Hematopoietic multipotent progenitor cell (in vitro differentiated cells): ENCODE measurements at regions not wholly inside any gene's neighbourhood (a gene's known extent, or its start where the extent isn't known, plus 50 kb on each side); places are given as distances from the start of the nearest gene placed in this dataset.

Source experiments
- DNase-seq, 3 donors: peaks; one replicate each; pipeline ENCODE4 v3.0.0-alpha.2; 2011 to 2015; ENCODE audit warnings: low read depth in 2 of 3, low spot score in 2 of 3

DNA sequence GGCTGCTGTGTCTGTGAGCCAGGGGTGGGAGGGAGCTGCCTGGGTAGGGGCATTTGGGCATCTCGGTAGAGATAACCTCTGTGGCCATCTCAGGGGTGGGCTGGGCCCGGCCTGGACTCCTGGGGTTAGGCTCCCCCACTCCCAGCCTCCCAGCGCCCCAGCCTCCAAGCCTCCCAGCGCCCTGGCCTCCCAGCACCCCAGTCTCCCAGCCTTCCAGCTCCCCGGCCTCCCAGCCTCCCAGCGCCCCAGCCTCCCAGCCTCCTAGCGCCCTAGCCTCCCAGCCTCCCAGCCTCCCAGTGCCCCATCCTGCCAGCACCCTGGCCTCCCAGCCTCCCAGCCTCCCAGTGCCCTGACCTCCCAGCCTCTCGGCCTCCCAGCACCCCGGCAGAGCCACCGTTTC lies 85.1 kb upstream of the TTC34 start:
- DNase-seq, result no peak

DNA sequence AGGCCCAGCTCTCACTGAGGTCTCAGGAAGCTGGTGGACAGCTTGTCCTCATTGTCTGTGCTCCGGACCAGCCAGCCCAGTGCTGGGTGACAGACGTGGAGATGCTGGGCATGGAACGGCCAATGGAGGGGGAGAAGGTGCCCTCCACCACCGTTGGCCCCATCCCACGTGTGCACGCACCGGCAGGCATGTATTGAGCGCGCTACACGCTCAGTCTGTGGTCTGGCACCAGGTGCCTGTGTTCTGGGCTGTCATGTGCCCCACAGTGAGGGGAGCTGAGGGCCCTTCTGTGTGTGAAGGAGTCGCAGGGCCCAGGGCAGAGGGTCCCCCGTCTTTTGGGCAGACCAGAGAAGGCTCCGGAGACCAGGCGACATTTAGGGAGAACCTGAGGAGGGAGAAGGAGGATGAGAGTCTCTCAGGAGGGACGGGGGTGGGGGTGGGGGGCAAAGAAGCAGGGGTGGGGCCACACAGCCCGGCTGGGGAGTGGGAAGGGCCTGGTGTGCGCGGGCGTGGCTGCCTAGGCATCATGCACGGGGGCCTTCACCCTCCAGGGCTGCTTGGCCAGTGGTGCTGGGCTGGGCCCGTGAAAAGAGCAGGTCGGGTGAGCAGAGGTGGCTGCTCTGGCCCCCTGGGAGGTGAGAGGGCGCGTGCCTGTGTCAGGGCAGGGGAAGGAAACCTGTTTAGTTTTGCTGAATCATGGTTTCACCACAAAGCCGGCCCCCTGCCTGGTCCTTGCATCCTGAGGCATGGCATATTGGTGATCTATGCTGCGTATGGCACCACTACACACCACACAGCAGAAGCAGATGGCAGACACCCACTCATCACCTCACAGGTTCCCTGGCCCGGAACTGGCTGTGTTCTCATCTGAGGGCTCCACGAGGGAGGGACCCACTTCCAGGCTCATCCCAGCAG lies 86.7 kb upstream of the TTC34 start:
- DNase-seq, result peak in 2 of 3 donors; percentile 90 to 96

DNA sequence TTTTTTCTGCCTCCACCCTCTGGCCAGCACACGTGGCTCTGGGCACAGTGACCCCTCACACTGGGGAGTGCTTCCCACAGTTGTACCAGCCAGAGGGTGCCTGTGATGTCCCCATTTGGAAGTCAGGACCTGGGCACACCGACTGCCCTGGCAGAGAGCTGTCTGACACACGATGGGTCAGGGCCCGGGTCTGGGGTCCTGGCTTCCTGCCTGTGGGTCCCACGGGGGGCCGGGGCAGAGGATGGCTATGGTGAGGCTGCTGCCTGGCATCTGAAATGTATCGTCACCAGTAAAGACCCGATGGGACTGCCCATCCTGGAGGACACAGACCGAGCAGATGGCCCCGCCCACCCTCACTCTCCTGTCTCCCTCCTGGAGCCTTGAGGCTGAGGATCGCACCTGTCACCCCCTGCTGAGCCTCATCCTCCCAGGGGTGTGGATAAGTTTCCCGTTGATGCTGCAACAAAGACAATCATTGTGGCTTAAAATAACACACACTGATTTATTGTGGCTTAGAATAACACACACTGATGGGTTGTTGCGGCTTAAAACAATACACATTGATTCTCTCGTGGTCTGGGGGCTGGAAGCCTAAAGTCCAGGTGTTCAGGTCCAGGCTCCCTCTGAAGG lies 88.8 kb upstream of the TTC34 start:
- DNase-seq, result no peak

DNA sequence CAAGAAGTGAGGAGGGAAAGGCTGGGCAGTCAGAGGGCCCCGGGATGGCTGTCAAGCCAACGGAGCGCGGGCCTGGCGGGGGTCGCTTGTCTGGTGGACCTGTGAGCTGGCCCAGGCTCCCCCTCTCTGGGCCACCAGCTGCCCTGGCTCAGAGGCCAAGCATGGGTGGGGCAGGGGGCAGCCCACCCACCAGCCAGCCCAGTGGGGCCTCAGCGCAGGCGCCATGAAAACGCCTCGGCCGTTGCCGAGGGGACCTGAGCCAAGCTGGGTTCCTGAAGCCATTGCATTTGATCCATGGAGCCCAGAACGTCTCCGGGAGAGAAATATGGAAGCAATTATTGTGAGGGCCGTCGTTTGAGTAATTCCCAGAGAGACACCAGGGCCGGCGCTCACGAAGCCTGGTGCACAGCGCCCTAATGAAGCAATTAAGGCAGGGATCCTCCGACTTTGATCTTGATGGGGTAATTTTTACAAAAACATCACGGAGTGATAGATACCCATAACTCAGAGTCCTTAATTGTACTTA lies 90.5 kb upstream of the TTC34 start:
- no peak for DNase-seq

DNA sequence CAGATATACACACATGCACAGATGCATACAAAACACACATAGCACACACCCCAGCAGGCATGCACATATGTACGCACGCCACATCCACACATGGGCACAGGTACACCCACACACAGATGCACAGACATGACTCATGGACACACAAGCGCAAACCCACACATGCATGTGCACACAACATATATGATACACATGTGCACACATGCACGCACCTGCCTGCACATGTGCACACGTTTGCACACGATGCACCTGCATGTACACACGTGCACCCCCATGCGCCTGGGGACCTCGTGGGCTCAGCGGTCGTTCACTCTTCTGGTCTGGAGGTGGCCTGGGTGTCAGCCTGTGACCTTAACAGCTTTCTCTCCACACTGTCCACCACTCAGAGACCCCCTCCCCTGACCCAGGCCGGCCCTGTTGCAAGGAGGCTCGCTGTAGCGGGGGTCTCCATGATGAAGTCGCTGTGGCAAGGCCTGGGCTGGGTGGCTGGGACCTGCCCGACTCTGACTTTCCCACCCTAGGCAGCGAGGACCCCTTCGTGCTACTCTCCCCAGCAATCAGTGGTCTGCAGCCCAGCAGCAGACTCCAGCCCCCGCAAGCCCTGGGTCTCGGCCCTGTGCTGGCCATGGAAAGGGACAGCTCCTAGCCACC lies 92.1 kb upstream of the TTC34 start:
- DNase-seq, result no peak

DNA sequence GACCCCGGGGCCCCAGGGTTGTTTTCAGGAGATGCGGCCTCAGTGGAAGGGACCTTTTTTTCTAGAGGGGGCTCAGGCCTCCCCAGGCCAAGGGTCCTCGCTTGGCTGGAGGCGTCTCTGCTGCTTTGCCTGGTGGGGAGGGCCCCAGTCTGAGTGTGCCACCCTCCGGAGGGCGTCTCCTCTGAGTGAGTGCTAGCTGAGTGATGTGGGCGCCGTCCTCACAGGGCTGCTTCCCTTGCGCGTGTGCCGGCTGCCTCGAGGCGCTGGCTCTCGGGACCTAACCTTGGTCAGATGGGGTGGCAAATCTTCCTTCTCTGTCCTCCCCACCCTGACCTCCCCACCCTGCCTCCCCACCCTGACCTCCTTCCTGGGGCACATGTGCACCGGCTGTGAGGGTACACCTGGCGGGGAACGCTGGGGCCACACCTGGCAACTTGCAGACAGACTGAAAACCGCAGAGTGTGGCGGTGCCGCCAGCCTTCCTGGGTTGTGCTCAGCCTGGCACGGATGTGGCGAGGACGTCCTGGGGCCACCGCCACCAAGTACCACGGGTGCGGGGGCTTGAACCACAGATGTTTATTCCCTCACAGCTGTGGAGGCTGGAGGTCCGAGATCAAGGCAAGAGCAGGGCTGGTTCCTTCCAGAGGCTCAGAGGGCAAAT lies 93.0 kb upstream of the TTC34 start:
- DNase-seq, result peak in 2 of 3 donors; percentile 14 to 28

DNA sequence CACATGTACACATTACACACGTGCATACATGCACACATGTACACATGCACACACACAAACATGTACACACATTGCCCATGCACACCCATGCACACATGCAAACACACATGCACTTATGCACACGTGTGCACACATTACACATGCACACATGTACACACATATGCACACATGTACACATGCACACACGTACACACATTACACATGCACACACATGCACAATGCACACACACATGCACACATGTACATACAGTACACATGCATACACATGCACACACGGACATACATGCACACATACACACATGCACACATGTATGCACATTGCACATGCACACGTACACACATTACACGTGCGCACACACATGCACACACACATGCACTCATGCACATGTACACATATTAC lies 95.3 kb upstream of the TTC34 start:
- no peak for DNase-seq

DNA sequence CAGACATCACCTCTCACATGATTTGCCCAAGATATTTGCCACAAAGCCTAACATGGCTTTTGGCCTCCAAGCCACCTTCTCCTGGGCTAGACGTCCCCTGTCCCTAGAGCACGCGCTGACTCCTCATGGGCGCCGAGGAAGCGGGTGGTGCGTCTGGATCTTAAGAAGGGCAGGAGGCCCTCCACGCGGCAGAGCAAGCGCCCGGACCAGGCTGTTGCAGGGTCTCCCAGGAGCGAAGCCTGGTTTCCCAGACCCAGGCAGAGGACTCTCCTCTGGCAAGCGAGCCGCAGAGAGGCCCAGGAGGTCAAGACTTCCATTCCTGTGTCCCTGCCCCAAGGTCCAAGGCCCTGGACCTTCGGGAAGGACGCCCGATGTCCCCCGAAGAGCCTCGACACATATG lies 101.7 kb upstream of the TTC34 start:
- no peak for DNase-seq

DNA sequence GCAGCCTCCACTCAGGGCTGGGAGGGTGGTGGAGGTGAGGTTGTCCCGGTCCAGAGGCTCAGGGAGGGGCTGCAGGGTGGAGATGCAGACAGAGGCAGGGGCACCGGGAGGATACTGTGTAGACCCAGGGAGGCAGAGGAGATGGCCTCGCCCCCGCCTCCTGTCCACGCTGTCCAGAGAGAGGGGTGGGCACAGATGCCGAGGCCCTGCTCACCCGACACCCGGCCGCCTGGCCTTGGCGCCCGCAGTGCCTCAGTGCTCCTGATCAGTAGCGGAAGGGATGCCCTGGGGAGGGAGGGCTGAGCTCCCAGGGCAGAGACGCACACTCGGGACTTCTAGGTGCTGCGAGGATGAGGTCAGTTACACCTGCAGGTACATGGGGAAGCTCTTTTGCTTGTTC lies 102.7 kb upstream of the TTC34 start:
- DNase-seq, result no peak

DNA sequence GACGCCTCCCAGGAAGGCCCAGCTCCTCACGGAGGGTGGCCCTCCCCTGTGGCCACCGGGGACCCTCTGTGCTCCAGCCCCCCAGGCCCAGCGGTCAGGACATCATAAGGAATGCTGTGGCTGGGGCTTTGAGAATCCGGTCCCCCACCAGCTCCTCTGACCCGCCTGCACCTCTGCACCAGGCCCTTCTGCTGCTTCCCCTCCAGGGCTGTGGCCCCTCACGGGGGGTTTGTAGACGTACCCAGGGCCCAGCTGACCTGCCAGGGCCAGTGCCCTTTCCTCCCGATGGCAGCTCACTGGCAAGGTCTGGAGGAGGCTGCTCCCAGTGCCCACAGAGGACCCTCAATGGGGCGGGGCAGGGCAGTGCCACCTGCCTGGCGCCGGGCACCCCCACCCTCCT lies 103.9 kb upstream of the TTC34 start:
- DNase-seq, result no peak

DNA sequence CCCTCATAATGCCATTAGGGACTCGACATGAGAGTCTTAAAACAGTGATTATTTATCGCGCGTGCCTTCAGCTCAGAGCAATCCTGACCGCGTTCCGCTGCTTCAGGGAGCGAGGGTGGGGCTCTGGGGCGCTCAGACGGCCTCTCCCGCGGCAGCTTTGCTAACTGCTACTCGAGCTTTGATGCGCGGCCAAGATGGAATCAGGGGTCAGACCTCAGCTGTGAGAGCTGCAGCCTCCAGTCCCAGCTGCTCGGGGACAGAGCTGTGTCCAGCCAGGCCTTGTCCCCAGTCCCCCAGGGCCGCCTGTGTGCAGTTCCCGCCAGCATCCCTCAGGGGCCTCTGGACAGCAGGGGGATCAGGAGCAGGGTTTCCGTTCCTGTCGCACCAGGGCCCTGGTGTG lies 104.6 kb upstream of the TTC34 start:
- no peak for DNase-seq

DNA sequence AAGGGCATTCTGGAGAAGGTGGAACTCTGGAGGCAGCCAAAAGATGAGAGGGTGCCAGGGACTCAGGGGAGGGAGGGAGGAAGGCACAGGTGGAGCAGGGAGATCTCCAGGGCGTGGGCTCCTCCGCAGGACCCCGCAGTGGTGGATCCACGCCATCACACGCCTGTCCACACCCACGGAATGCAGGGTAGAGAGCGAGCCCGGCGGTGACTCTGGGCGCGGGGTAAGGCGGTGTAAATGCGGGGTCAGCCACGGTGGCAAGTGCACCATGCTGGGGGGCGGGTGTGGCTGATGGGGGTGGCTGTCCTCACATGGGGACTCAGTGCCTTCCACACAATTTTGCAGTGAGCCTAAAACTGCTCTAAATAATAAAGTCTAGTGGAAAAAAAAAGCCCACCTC lies 105.1 kb upstream of the TTC34 start:
- DNase-seq, result no peak

DNA sequence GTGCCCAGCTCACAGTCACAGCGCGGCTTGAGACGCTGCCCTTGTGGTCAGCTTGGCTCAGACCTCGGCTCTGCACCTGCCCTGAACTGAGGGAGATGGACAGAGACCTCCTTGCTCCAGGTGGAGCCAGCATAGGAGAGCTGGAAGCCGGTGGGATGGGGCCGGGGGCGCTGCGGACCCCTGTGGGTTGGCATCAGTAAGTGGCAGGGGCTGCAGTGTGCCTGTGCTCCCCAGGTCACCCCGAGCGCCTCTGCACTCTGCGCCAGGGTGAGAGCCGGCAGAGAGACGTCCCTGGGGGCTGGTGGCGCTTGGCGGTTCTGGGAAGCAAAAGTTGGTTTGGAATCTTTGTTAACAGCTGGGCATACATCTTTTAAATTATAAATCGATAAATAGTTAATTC lies 105.6 kb upstream of the TTC34 start:
- no peak for DNase-seq

DNA sequence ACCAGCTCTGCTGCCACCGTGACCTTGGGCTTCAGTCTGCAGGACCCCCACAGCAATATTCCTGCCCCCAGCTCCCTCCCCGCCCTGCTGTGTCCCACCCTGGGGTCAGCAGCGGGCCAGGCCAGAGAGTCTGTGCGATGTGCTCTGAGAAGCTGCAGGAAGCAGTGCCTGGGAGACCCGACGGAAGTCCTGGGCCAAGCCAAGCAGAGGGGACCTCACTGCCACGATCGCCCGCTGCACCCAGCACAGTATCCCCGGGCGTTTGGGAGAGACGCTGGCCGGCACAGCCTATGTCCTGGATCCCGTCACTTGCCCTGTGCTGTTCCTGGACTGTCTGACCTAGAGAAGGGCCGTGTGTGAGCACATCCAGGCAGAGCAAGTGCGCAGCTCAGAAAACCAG lies 106.6 kb upstream of the TTC34 start:
- no peak for DNase-seq

DNA sequence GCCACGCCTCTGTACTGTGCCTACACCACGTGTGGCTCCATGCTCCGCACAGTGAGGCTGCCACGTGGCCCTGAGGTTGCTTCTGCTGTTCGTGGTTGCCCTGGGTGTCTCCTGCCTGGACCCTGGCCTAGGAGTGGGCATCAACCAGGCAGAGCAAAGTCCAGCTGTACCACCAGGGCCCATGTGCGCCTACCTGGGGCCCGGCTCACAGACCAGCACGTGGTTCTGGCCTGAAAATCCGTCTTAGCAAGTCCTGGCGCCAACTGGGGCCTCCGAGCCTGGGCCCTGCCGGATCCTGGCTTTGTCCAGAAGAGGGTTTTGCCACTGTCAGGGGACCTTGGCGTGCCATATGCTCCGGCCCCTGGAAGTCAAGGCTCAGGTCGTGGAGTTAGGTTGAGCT lies 107.1 kb upstream of the TTC34 start:
- DNase-seq, result no peak

DNA sequence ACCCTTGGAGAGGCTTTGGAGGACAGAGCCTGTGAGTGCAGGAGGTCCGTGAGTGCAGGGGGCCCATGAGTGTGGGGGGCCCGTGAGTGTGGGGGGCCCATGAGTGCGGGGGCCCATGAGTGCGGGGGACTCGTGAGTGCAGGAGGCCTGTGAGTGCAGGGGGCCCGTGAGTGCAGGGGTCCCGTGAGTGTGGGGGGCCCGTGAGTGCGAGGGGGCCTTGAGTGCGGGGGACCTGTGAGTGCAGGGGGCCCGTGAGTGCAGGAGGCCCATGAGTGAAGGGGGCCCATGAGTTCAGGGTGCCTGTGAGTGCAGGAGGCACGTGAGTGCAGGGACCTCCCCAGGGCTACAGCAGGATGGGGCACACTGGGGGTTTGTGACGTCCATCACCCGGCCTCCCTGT lies 108.3 kb upstream of the TTC34 start:
- DNase-seq, result no peak

DNA sequence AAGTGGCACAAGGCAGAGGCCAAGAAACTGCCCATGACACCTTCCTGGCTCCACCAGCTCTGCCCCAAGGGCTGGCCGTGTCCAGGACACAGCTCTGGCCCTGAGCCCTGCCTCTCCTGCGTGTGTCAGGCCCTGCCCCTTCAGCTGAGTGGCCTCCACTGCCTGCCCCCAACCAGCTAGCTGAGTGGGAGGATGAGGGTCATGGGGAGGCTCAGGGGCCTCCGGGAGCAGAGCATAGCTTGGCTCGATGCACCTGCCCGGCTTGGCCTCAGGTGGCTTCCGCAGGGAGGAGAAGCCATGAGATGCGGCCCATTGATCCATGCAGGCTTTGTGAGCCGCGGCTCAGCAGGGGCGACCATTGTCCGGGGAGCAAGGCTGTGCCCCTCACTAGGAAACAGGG lies 108.7 kb upstream of the TTC34 start:
- no peak for DNase-seq

DNA sequence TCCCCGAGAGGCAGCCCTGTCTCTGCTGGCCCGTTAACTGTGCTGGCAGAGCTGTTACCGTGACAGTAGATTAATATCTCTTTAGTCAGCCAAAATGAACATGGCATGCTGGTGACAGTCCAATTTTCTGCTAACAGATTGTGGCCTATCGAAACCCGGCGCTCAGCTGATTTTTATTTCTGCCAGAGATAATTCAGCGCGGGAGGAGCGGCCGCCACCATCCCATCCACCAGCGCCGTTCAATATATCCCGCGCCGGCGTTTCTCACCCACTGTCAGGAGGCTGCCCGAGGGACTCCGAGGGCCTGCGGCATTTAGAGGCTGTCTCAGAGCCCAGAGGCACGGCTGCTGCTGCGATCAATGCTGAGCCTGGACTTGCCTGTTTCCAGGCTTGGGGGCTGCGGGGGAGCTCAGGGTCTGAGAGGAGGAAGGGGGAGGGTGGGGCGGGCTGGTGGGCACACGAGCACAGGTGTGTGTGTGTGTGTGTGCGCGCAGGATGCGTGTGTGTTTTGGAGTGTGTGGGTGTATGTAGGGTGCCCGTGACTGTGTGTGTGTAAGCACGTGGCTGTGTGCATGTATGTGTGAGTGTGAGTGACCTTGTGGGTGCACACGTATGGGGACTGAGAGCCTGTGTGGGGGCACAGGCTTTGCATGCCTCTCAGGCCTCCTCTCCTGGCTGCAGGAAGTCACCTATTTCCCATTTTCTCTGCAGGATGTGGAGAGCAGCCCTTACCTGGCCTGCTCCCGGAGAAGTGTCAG lies 109.7 kb upstream of the ACTRT2 start:
- no peak for DNase-seq

DNA sequence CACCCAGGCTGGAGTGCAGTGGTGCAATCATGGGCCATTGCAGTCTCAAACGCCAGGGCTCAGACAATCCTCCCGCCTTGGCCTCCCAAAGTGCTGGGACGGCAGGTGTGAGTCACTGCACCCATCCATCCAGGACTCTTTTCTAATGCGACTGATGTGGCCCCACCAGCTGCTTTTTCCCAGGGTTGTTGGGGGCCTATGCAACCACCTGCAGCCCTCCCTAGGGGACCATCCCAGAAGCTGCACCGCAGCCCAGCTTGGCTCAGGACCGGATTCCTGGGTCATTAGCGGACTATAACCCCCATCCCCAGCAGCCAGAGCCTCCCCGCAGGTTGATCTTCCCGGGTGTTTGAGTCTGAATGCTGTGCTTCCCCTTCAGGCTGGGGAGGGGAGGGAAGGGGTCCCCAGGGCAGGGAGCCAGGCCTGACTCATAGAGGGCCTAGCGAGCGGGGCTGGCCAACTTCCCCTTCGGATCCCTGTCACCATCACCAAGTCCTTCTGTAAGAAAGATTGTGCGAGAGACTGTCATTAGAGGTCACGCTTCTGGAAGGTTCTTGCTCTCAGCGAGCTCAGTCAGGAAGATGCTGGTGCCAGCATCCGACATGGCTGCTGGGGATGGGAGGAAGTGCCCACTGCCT lies 108.7 kb upstream of the ACTRT2 start:
- peak in 2 of 3 donors; percentile 87 to 92 for DNase-seq

DNA sequence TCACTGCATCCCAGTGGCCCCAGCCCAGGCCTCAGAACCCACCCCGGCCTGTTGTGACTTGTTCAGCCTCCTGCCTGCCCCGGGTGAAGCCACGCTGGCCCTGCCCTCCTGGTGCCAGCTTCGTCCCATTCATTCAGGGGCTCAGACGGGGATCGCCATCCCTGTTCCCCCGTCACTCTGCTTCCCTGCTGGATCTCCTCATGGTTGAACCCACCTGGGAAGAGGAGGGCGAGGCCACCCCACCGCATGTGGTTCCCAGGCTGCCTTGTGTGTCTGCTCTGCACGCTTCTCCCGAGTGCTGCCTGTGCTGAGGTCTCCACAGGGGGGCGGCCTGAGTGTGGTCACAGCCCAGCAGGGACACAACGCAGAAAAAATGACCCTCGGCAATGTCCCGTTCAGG lies 108.2 kb upstream of the ACTRT2 start:
- no peak for DNase-seq
